Testis (tissue), 2 donors: ENCODE measurements at regions not wholly inside any gene's neighbourhood (a gene's known extent, or its start where the extent isn't known, plus 50 kb on each side); places are given as distances from the start of the nearest gene placed in this dataset.

ENCODE experiments used
- POLR2A ChIP-seq: fragments of 450-650 bp; IDR thresholded peaks from one replicate; pipeline ENCODE4 v1.6.1; 2017; ENCODE audit warnings: antibody characterized with exemption, mild to moderate bottlenecking, moderate library complexity
- TF ChIP-seq, protein P1 (sequence below), 3 experiments: fragments of 450-650 bp in 2 of 3; fragments of 200-600 bp in 1 of 3; sonication (generic) in 1 of 3; IDR thresholded peaks; one replicate each; pipeline ENCODE4 v1.5.1; 2016 to 2019; ENCODE audit warnings: antibody characterized with exemption in 3 of 3, mild to moderate bottlenecking in 2 of 3, moderate library complexity in 1 of 3

- TF ChIP-seq, protein P1, sequence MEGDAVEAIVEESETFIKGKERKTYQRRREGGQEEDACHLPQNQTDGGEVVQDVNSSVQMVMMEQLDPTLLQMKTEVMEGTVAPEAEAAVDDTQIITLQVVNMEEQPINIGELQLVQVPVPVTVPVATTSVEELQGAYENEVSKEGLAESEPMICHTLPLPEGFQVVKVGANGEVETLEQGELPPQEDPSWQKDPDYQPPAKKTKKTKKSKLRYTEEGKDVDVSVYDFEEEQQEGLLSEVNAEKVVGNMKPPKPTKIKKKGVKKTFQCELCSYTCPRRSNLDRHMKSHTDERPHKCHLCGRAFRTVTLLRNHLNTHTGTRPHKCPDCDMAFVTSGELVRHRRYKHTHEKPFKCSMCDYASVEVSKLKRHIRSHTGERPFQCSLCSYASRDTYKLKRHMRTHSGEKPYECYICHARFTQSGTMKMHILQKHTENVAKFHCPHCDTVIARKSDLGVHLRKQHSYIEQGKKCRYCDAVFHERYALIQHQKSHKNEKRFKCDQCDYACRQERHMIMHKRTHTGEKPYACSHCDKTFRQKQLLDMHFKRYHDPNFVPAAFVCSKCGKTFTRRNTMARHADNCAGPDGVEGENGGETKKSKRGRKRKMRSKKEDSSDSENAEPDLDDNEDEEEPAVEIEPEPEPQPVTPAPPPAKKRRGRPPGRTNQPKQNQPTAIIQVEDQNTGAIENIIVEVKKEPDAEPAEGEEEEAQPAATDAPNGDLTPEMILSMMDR (IDR thresholded peaks at IDR 0.05) = no peak
- TF ChIP-seq POLR2A = no peak
These were observed 136.5 kb upstream of the RASGRP1 start for GRCh38 chr15:38701149-38701548.
